B cell (primary cell): ENCODE measurements at regions not wholly inside any gene's neighbourhood (a gene's known extent, or its start where the extent isn't known, plus 50 kb on each side); places are given as distances from the start of the nearest gene placed in this dataset.

Experiments
- CTCF ChIP-seq: fragments of 200-600 bp; IDR thresholded peaks from one replicate; pipeline ENCODE4 v1.8.0; 2022; ENCODE audit warnings: antibody characterized with exemption, mild to moderate bottlenecking
- EZH2 ChIP-seq: IDR thresholded peaks from 2 replicates; pipeline ENCODE4 v1.6.1; 2012; ENCODE audit warnings: borderline replicate concordance, low read depth, mild to moderate bottlenecking, moderate library complexity, low read length; ENCODE audit not compliant: insufficient read depth, poor library complexity, severe bottlenecking

DNA sequence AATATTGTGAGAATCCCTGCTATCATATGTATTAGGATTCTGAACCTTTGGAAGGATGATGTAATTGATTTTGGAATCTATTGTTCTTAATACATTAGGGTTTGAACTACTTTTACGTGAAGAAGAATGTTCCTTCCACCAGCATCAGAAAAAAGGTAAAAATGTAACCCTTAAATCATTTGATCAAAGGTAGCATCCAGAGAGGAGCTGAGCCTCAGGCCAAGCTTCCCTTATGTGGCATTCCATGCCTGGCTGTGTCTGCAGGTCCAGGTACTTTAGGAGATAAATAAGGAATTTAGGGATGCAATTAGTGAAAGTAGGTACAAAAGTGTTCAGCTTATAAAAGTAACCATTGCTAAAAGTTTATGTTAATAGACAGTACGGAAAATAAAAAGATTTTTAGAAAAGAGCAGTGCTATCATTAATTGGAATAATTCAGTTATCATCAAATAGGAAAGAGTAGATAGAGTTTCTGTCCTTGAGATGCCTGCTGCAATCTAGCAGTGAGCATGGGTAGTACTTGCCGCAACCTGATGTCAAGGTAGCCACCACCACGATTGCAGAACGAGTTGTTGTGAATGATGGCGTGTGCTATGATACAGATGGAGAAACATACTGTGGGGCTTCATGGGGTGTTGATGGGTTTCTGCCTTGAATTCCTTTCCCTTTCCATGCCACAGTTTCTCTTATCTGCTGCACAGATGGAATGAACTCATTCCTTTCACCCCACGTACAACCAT lies 228.8 kb downstream of the GATA3 start:
- TF ChIP-seq CTCF, result no peak
- TF ChIP-seq EZH2, result no peak
